Neural crest cell (in vitro differentiated cells): ENCODE measurements at regions not wholly inside any gene's neighbourhood (a gene's known extent, or its start where the extent isn't known, plus 50 kb on each side); places are given as distances from the start of the nearest gene placed in this dataset.

Source experiments
- DNase-seq: peaks from one replicate; pipeline ENCODE4 v3.0.0; 2021; ENCODE audit warnings: low read depth, mixed read lengths, low spot score
- H3K27ac Mint-ChIP-seq: one replicate; pipeline ENCODE4 v1.8.0; 2021; ENCODE audit warnings: mild to moderate bottlenecking, mixed read lengths; ENCODE audit not compliant: unreplicated experiment
- H3K27me3 Mint-ChIP-seq: 2 replicates; pipeline ENCODE4 v1.8.0; 2021; ENCODE audit warnings: low read depth, mild to moderate bottlenecking, mixed read lengths
- H3K36me3 Mint-ChIP-seq: 2 replicates; pipeline ENCODE4 v1.8.0; 2021; ENCODE audit warnings: low read depth, mild to moderate bottlenecking, mixed read lengths
- H3K4me1 Mint-ChIP-seq: 2 replicates; pipeline ENCODE4 v1.8.0; 2021; ENCODE audit warnings: mixed read lengths
- H3K4me3 Mint-ChIP-seq: one replicate; pipeline ENCODE4 v1.8.0; 2021; ENCODE audit warnings: mild to moderate bottlenecking, mixed read lengths
- H3K9me3 Mint-ChIP-seq: 2 replicates; pipeline ENCODE4 v1.8.0; 2021; ENCODE audit warnings: mixed read lengths
- CTCF ChIP-seq: fragments of 200-600 bp; sonication (generic); conservative IDR thresholded peaks from 2 replicates; pipeline ENCODE4 v1.5.0; 2021; ENCODE audit warnings: antibody characterized with exemption, mild to moderate bottlenecking

GRCh38 chr6:102402635-102403329 is 1009.3 kb downstream of the GRIK2 start:
- Mint-ChIP-seq H3K36me3 (no peaks in the 10 kb centered on the region), H3K27ac (no peak overlapping the region), H3K9me3 (peaks cover 3% of the 10 kb centered on the region), H3K27me3 (no peaks in the 10 kb centered on the region), H3K4me1 (no peaks in the 10 kb centered on the region), H3K4me3 (no peak overlapping the region)
- no peak for DNase-seq
- no peak for TF ChIP-seq CTCF

DNA sequence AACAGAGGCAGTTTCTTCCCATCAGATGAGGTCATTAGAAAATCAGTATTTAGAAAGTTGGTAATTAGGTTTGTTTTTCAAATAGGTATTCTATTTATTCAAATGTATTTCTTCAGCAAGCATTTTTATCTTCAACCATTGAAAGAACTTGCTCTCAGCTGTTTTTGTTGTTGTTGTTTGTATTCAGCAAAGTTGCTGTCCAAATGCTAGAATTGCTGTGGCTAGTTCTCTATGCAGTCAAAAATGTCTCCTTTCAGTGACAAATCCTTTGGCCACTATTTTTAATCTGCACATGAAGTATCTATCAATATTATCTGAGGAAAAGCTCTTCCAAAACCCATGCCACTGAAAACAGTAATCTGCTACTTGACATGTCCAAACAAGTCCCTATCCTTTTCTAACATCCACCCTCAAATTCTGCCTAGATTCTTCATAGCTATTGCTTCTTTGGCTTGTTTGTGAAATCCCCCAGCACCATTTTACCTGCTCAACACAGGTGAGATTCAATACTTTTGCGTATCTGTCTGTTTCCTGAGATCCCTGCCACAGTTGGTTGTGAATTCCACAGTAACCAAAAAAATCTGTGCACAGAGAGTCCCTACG is 1005.4 kb downstream of the GRIK2 start:
- Mint-ChIP-seq H3K4me1 (no peaks in the 10 kb centered on the region), H3K27ac (no peak overlapping the region), H3K4me3 (no peak overlapping the region), H3K36me3 (no peaks in the 10 kb centered on the region), H3K27me3 (no peaks in the 10 kb centered on the region), H3K9me3 (peaks cover 4% of the 10 kb centered on the region)
- no peak for DNase-seq
- TF ChIP-seq CTCF: no peak

- H3K27ac Mint-ChIP-seq: no peak overlapping the region
- H3K4me1 Mint-ChIP-seq: no peaks in the 10 kb centered on the region
- H3K9me3 Mint-ChIP-seq: peaks cover 7% of the 10 kb centered on the region
- no peak for DNase-seq
- no peak for TF ChIP-seq CTCF
- no peak overlapping the region for H3K4me3 Mint-ChIP-seq
- H3K27me3 Mint-ChIP-seq: no peaks in the 10 kb centered on the region
- no peaks in the 10 kb centered on the region for H3K36me3 Mint-ChIP-seq
These were observed 997.0 kb downstream of the GRIK2 start for GRCh38 chr6:102390541-102390940.

- Mint-ChIP-seq H3K36me3 (no peaks in the 10 kb centered on the region), H3K4me1 (no peaks in the 10 kb centered on the region), H3K9me3 (peaks cover 7% of the 10 kb centered on the region), H3K27ac (no peak overlapping the region), H3K4me3 (no peak overlapping the region), H3K27me3 (no peaks in the 10 kb centered on the region)
- no peak for DNase-seq
- no peak for TF ChIP-seq CTCF
These were observed 996.5 kb downstream of the GRIK2 start for GRCh38 chr6:102389994-102390393.

GRCh38 chr6:102387326-102388033 is 994.0 kb downstream of the GRIK2 start:
- Mint-ChIP-seq H3K36me3 (no peaks in the 10 kb centered on the region), H3K27ac (no peak overlapping the region), H3K4me1 (no peaks in the 10 kb centered on the region), H3K27me3 (no peaks in the 10 kb centered on the region), H3K4me3 (no peak overlapping the region), H3K9me3 (no peaks in the 10 kb centered on the region)
- no peak for DNase-seq
- TF ChIP-seq CTCF: no peak
